H9 (cell line): ENCODE measurements at regions not wholly inside any gene's neighbourhood (a gene's known extent, or its start where the extent isn't known, plus 50 kb on each side); places are given as distances from the start of the nearest gene placed in this dataset.

Experiments
- DNase-seq: peaks from one replicate; pipeline ENCODE4 v3.0.0-alpha.2; 2017
- H2AFZ ChIP-seq: one replicate; pipeline ENCODE4 v1.6.1; 2013; ENCODE audit warnings: mild to moderate bottlenecking, low read length, control low read depth, moderate library complexity
- H2AK5ac ChIP-seq: 2 replicates; pipeline ENCODE4 v1.6.1; 2013; ENCODE audit warnings: low read length, control low read depth, mixed read lengths; ENCODE audit not compliant: insufficient read length
- H2BK120ac ChIP-seq: one replicate; pipeline ENCODE4 v1.6.1; 2013; ENCODE audit warnings: low read depth, mild to moderate bottlenecking, low read length, control low read depth, inconsistent platforms; ENCODE audit not compliant: poor library complexity, severe bottlenecking
- H2BK12ac ChIP-seq: 2 replicates; pipeline ENCODE4 v1.6.1; 2013; ENCODE audit warnings: low read length, control low read depth, mixed read lengths, low read depth; ENCODE audit not compliant: insufficient read length
- H2BK15ac ChIP-seq: 2 replicates; pipeline ENCODE4 v1.6.1; 2013; ENCODE audit warnings: low read depth, low read length, control low read depth
- H2BK20ac ChIP-seq: one replicate; pipeline ENCODE4 v1.6.1; 2013; ENCODE audit warnings: low read depth, mild to moderate bottlenecking, low read length, control low read depth, inconsistent platforms; ENCODE audit not compliant: poor library complexity, severe bottlenecking
- H2BK5ac ChIP-seq: 2 replicates; pipeline ENCODE4 v1.6.1; 2013; ENCODE audit warnings: low read length, control low read depth, mixed read lengths; ENCODE audit not compliant: insufficient read length
- H3K14ac ChIP-seq: 2 replicates; pipeline ENCODE4 v1.6.1; 2013; ENCODE audit warnings: low read length, control low read depth; ENCODE audit not compliant: insufficient read depth
- H3K18ac ChIP-seq: 2 replicates; pipeline ENCODE4 v1.6.1; 2013; ENCODE audit warnings: low read depth, mild to moderate bottlenecking, mixed read lengths, low read length, control low read depth; ENCODE audit not compliant: insufficient read length
- H3K23ac ChIP-seq: 2 replicates; pipeline ENCODE4 v1.6.1; 2013; ENCODE audit warnings: low read length, control low read depth, mixed read lengths, low read depth; ENCODE audit not compliant: insufficient read length
- H3K23me2 ChIP-seq: 2 replicates; pipeline ENCODE4 v1.6.1; 2013; ENCODE audit warnings: low read depth, mild to moderate bottlenecking, mixed read lengths, low read length, control low read depth; ENCODE audit not compliant: insufficient read length, poor library complexity, severe bottlenecking
- H3K27ac ChIP-seq: 2 replicates; pipeline ENCODE4 v1.5.1; 2013; ENCODE audit warnings: low read length, control low read depth, mixed read lengths, low read depth; ENCODE audit not compliant: insufficient read length
- H3K27me3 ChIP-seq: 2 replicates; pipeline ENCODE4 v1.6.1; 2013; ENCODE audit warnings: low read length, control low read depth, inconsistent platforms; ENCODE audit not compliant: insufficient read depth
- H3K4ac ChIP-seq: 2 replicates; pipeline ENCODE4 v1.6.1; 2013; ENCODE audit warnings: low read depth, mild to moderate bottlenecking, control low read depth, inconsistent platforms, low read length, moderate library complexity
- H3K4me1 ChIP-seq: 2 replicates; pipeline ENCODE4 v1.6.1; 2013; ENCODE audit warnings: low read length, control low read depth, inconsistent platforms; ENCODE audit not compliant: insufficient read depth
- H3K4me2 ChIP-seq: 2 replicates; pipeline ENCODE4 v1.6.1; 2013; ENCODE audit warnings: low read length, control low read depth, mixed read lengths; ENCODE audit not compliant: insufficient read length, insufficient read depth
- H3K56ac ChIP-seq: 2 replicates; pipeline ENCODE4 v1.6.1; 2013; ENCODE audit warnings: low read depth, mild to moderate bottlenecking, mixed read lengths, low read length, control low read depth; ENCODE audit not compliant: insufficient read length
- H3K79me1 ChIP-seq: 2 replicates; pipeline ENCODE4 v1.6.1; 2013; ENCODE audit warnings: low read depth, mild to moderate bottlenecking, moderate library complexity, low read length, control low read depth, inconsistent platforms; ENCODE audit not compliant: insufficient read depth, poor library complexity, severe bottlenecking
- H3K79me2 ChIP-seq: 2 replicates; pipeline ENCODE4 v1.6.1; 2013; ENCODE audit warnings: low read length, control low read depth, inconsistent platforms; ENCODE audit not compliant: insufficient read depth
- H3K9ac ChIP-seq: 2 replicates; pipeline ENCODE4 v1.6.1; 2013; ENCODE audit warnings: low read length, control low read depth, mixed read lengths; ENCODE audit not compliant: insufficient read length; ENCODE audit errors: extremely low read depth
- H3K9me3 ChIP-seq: one replicate; pipeline ENCODE4 v1.6.1; 2013; ENCODE audit warnings: low read depth, low read length, inconsistent platforms; ENCODE audit not compliant: control insufficient read depth
- H3T11ph ChIP-seq: one replicate; pipeline ENCODE4 v1.6.1; 2013; ENCODE audit warnings: mild to moderate bottlenecking, low read length, control low read depth, inconsistent platforms
- H4K20me1 ChIP-seq: one replicate; pipeline ENCODE4 v1.6.1; 2013; ENCODE audit not compliant: control insufficient read depth, insufficient read length, insufficient read depth
- H4K5ac ChIP-seq: 2 replicates; pipeline ENCODE4 v1.6.1; 2013; ENCODE audit warnings: low read depth, mild to moderate bottlenecking, mixed read lengths, low read length, control low read depth; ENCODE audit not compliant: insufficient read length
- H4K8ac ChIP-seq: replicated peaks from 2 replicates; pipeline ENCODE4 v1.6.1; 2013; ENCODE audit warnings: low read length, control low read depth, mixed read lengths, low read depth; ENCODE audit not compliant: insufficient read length
- H4K91ac ChIP-seq: 2 replicates; pipeline ENCODE4 v1.6.1; 2013; ENCODE audit warnings: low read depth, mild to moderate bottlenecking, moderate library complexity, mixed read lengths, low read length, control low read depth; ENCODE audit not compliant: insufficient read length
- H3K27ac Mint-ChIP-seq, 3 experiments: 2 replicates in 2 of 3; 3 replicates in 1 of 3; pipeline ENCODE4 v1.8.0; 2020 to 2021; ENCODE audit warnings: mixed read lengths in 3 of 3, mild to moderate bottlenecking in 1 of 3, moderate library complexity in 1 of 3
- H3K27me3 Mint-ChIP-seq: 2 replicates; pipeline ENCODE4 v1.8.0; 2021; ENCODE audit warnings: low read depth, mild to moderate bottlenecking, moderate library complexity, mixed read lengths
- H3K36me3 Mint-ChIP-seq, 3 experiments: 2 replicates in 2 of 3; 3 replicates in 1 of 3; pipeline ENCODE4 v1.8.0; 2020 to 2021; ENCODE audit warnings: low read depth in 3 of 3, mixed read lengths in 3 of 3; ENCODE audit not compliant: insufficient read depth in 1 of 3
- H3K4me1 Mint-ChIP-seq, 2 experiments: 2 replicates each; pipeline ENCODE4 v1.8.0; 2020; ENCODE audit warnings: mixed read lengths in 2 of 2
- H3K4me3 Mint-ChIP-seq, 2 experiments: 2 replicates in 1 of 2; 3 replicates in 1 of 2; pipeline ENCODE4 v1.8.0; 2020 to 2021; ENCODE audit warnings: mild to moderate bottlenecking in 2 of 2, mixed read lengths in 2 of 2, moderate library complexity in 1 of 2
- H3K9me3 Mint-ChIP-seq, 2 experiments: 2 replicates in 1 of 2; 3 replicates in 1 of 2; pipeline ENCODE4 v1.8.0; 2020; ENCODE audit warnings: mild to moderate bottlenecking in 2 of 2, mixed read lengths in 2 of 2, moderate library complexity in 1 of 2
- WGBS: extraction: QIAGEN DNeasy Blood & Tissue Kit; methylation state at CpG from one replicate; pipeline ENCODE4 v1.1.7; 2013; ENCODE audit warnings: missing lambda C conversion rate, low lambda C conversion rate, mixed read lengths; ENCODE audit not compliant: insufficient read length; ENCODE audit errors: extremely low coverage; 5-methylcytosine and 5-hydroxymethylcytosine counted together
- TF ChIP-seq, protein P1 (sequence below): fragments of 200-600 bp; sonication (generic); conservative IDR thresholded peaks from 3 replicates; pipeline ENCODE4 v1.8.0; 2021; ENCODE audit warnings: antibody characterized with exemption, mild to moderate bottlenecking

DNA sequence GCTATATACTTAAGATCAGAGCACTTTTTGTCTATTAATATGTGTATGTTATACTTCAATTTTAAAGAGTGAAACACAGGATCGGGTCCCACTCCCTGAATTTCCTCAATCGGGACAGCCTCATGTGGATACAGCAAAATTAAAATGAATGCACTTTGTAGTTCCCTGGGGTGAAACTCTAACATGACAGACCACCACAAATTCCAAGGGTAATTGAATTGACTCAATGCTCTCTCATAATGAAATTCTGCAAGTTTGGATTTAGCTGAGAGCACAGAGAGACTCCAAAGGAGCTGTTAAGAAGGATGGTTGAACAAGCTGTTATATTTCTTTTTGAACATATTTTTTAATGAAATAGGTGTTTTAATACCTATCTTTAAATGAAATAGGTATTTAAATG lies 413.6 kb downstream of the GXYLT1 start:
- Histone ChIP-seq H4K20me1 (no peaks in the 10 kb centered on the region), H2AFZ (no peak overlapping the region), H3K9me3 (no peaks in the 10 kb centered on the region), H3K4me1 (no peaks in the 10 kb centered on the region), H4K8ac (no peak overlapping the region), H3K79me1 (no peaks in the 10 kb centered on the region), H2BK12ac (no peak overlapping the region), H3K23me2 (no peaks in the 10 kb centered on the region), H3K27me3 (no peaks in the 10 kb centered on the region), H3K23ac (no peak overlapping the region), H3K9ac (no peak overlapping the region), H3K18ac (no peak overlapping the region), H2BK15ac (no peak overlapping the region), H3T11ph (no peak overlapping the region), H3K27ac (no peak overlapping the region), H4K5ac (no peak overlapping the region), H2BK20ac (no peak overlapping the region), H3K56ac (no peak overlapping the region), H3K14ac (no peak overlapping the region), H2BK120ac (no peak overlapping the region), H2AK5ac (no peak overlapping the region), H3K4me2 (no peak overlapping the region), H3K4ac (no peak overlapping the region), H3K79me2 (no peaks in the 10 kb centered on the region), H4K91ac (no peak overlapping the region), H2BK5ac (no peak overlapping the region)
- Mint-ChIP-seq H3K27ac (no peak overlapping the region), H3K36me3 (peaks cover 0 to 4% (median 3%) of the 10 kb centered on the region in 3 experiments; a peak in 3 of 7 replicates), H3K9me3 (peaks cover 2 to 7% of the 10 kb centered on the region in 2 experiments; a peak in 2 of 5 replicates), H3K4me1 (peaks cover 0 to 14% of the 10 kb centered on the region in 2 experiments; a peak in 2 of 4 replicates), H3K27me3 (no peaks in the 10 kb centered on the region), H3K4me3 (no peak overlapping the region)
- WGBS = no CpG with 5 or more reads among the region's 2 CpGs
- TF ChIP-seq, protein P1, sequence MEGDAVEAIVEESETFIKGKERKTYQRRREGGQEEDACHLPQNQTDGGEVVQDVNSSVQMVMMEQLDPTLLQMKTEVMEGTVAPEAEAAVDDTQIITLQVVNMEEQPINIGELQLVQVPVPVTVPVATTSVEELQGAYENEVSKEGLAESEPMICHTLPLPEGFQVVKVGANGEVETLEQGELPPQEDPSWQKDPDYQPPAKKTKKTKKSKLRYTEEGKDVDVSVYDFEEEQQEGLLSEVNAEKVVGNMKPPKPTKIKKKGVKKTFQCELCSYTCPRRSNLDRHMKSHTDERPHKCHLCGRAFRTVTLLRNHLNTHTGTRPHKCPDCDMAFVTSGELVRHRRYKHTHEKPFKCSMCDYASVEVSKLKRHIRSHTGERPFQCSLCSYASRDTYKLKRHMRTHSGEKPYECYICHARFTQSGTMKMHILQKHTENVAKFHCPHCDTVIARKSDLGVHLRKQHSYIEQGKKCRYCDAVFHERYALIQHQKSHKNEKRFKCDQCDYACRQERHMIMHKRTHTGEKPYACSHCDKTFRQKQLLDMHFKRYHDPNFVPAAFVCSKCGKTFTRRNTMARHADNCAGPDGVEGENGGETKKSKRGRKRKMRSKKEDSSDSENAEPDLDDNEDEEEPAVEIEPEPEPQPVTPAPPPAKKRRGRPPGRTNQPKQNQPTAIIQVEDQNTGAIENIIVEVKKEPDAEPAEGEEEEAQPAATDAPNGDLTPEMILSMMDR = no peak
- DNase-seq = no peak
